Aorta (tissue), 5 donors: ENCODE measurements at regions not wholly inside any gene's neighbourhood (a gene's known extent, or its start where the extent isn't known, plus 50 kb on each side); places are given as distances from the start of the nearest gene placed in this dataset.

Experiments
- ATAC-seq: fragments of 200-7000 bp; cut with Tn5 transposase; one replicate; pipeline ENCODE4 v1.9.1; 2022; ENCODE audit warnings: moderate library complexity; ENCODE audit not compliant: low FRiP score
- DNase-seq, 2 donors: peaks; one replicate each; pipeline ENCODE4 v3.0.0-alpha.2; 2020
- H3K27ac ChIP-seq, 2 donors: one replicate each; pipeline ENCODE4 v1.5.1; 2013; ENCODE audit warnings: low read length in 2 of 2, mild to moderate bottlenecking in 2 of 2, moderate library complexity in 2 of 2, control low read depth in 1 of 2, inconsistent platforms in 1 of 2, low read depth in 1 of 2
- H3K27me3 ChIP-seq, 2 donors: one replicate each; pipeline ENCODE4 v1.6.1; 2013; ENCODE audit warnings: control low read depth in 1 of 2, low read length in 1 of 2, mild to moderate bottlenecking in 1 of 2, moderate library complexity in 1 of 2; ENCODE audit not compliant: insufficient read depth in 2 of 2, control insufficient read depth in 1 of 2
- H3K36me3 ChIP-seq, 2 donors: one replicate each; pipeline ENCODE4 v1.6.1; 2013; ENCODE audit warnings: control low read depth in 1 of 2, low read length in 1 of 2, mild to moderate bottlenecking in 1 of 2; ENCODE audit not compliant: insufficient read depth in 2 of 2, control insufficient read depth in 1 of 2
- H3K4me1 ChIP-seq, 2 donors: one replicate each; pipeline ENCODE4 v1.6.1; 2013; ENCODE audit warnings: low read length in 2 of 2, control low read depth in 1 of 2, mild to moderate bottlenecking in 1 of 2, moderate library complexity in 1 of 2; ENCODE audit not compliant: insufficient read depth in 2 of 2, control insufficient read depth in 1 of 2
- H3K4me3 ChIP-seq, 2 donors: one replicate each; pipeline ENCODE4 v1.5.1; 2013; ENCODE audit warnings: low read length in 2 of 2, control low read depth in 1 of 2, mild to moderate bottlenecking in 1 of 2
- H3K9me3 ChIP-seq: one replicate; pipeline ENCODE4 v1.6.1; 2013; ENCODE audit warnings: mild to moderate bottlenecking, low read length; ENCODE audit not compliant: control insufficient read depth
- WGBS, 2 donors: extraction: QIAGEN DNeasy Blood & Tissue Kit; methylation state at CpG; one replicate each; pipeline ENCODE4 v1.1.7; 2013; 5-methylcytosine and 5-hydroxymethylcytosine counted together
- intact Hi-C, 2 donors: fragments of 100-400 bp; cut with DNase I; formaldehyde crosslinking; loops; one replicate each; pipeline versions ENCODE4 v1.14.2 to v1.15.0; 2022
- donor health status: healthy with polysubstance abuse.
- donor health status: Bipolar disorder and iron deficiency.
- donor health status: DM: no; HTN: no; CAD: no.
- donor health status: DM: no; HTN: no; CAD: no.
- donor health status: DM: yes; HTN: yes; CAD: no.

GRCh38 chr5:121707178-121707577, 144.5 kb upstream of the FTMT start:
- WGBS, 2 donors, result 74 to 88% methylated on average over 1 of the region's 1 CpG
- intact Hi-C loops, result no loop called here
- no peak for ATAC-seq
- no peaks in the 10 kb centered on the region for H3K9me3 ChIP-seq
- H3K27me3 ChIP-seq, result no peaks in the 10 kb centered on the region
- H3K36me3 ChIP-seq, result no peaks in the 10 kb centered on the region
- no peak overlapping the region for H3K4me3 ChIP-seq
- H3K4me1 ChIP-seq, result no peaks in the 10 kb centered on the region
- no peak overlapping the region for H3K27ac ChIP-seq
- DNase-seq, result no peak

DNA sequence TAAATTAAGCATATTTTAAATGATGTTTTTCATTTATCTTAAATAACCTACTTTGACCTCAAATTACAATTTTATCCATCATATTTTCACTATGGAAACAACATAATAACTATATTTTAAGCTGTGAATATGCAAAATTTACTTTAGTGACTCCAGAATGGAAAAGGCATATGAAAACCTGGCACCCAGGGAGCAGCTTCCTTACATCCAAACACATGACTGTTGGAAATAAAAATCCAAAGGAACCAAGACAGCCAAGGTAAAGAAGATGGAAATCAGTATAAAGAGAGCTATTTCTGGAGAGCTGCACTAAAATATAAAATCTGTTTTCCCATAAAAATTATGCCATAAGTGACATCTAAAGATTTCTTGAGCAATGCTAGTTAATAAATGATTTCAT, 140.3 kb upstream of the FTMT start:
- Histone ChIP-seq H3K36me3 (no peaks in the 10 kb centered on the region), H3K4me1 (no peaks in the 10 kb centered on the region), H3K27ac (no peak overlapping the region), H3K27me3 (no peaks in the 10 kb centered on the region), H3K4me3 (no peak overlapping the region), H3K9me3 (no peaks in the 10 kb centered on the region)
- ATAC-seq (no peak), DNase-seq (no peak)
- intact Hi-C loops, result no loop called here

DNA sequence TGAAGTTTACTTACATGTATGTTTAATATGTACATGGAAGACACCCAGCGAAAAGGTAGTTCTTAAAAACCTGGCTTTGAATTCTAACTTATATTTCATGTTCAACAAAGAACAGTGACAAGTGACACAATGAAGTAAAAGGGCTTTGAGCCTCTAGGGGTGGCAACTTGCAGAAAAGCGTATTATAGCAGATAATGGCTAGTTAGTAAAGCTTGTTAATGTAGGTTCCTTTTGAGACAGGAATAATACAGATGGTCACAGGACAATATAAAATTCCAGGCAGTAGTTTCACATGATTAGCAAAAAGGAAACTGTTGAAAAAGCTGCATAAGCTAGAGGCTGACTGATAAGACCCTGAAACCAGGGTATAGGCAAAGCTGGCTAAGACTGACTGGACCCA, 132.4 kb upstream of the FTMT start:
- no peaks in the 10 kb centered on the region for H3K4me1 ChIP-seq
- WGBS, 2 donors, result 86 to 94% methylated on average over 2 of the region's 2 CpGs
- H3K36me3 ChIP-seq, result no peaks in the 10 kb centered on the region
- no peak overlapping the region for H3K4me3 ChIP-seq
- H3K27ac ChIP-seq, result no peak overlapping the region
- ATAC-seq, result no peak
- DNase-seq, result no peak
- intact Hi-C loops, result no loop called here
- H3K9me3 ChIP-seq, result no peaks in the 10 kb centered on the region
- no peaks in the 10 kb centered on the region for H3K27me3 ChIP-seq

- Histone ChIP-seq H3K36me3 (no peaks in the 10 kb centered on the region), H3K27me3 (no peaks in the 10 kb centered on the region), H3K9me3 (no peaks in the 10 kb centered on the region), H3K4me1 (no peaks in the 10 kb centered on the region), H3K4me3 (no peak overlapping the region), H3K27ac (no peak overlapping the region)
- WGBS, 2 donors, result 69 to 71% methylated on average over 1 of the region's 1 CpG
- DNase-seq (no peak), ATAC-seq (no peak)
- intact Hi-C loops, result loop anchor here in 1 of 2 donors (5.0 kb wide), 1 partner anchor 43 kb away; no protein-coding TSS in a partner anchor
Observed at GRCh38 chr5:121725450-121725849, 126.2 kb upstream of the FTMT start.

DNA sequence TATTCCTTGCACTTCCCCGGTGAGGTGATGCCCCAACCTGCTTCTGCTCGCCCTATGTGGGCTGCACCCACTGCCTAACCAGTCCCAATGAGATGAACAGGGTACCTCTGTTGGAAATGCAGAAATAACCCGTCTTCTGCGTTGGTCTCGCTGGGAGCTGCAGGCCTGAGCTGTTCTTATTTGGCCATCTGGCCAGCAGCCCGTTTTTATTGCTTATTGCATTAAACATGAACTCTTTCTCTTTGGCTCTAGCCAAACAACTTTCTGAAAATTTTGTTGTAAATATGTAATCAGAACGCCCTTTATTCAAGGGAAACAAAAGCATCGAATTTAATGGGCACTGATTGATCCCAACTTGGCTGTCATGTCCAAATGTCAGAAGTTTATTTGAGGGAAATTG, 124.7 kb upstream of the FTMT start:
- H3K36me3 ChIP-seq, result no peaks in the 10 kb centered on the region
- intact Hi-C loops, result loop anchor here in 1 of 2 donors (5.0 kb wide), 1 partner anchor 45 kb away; no protein-coding TSS in a partner anchor
- DNase-seq (no peak), ATAC-seq (no peak)
- no peak overlapping the region for H3K27ac ChIP-seq
- H3K9me3 ChIP-seq, result no peaks in the 10 kb centered on the region
- H3K4me3 ChIP-seq, result no peak overlapping the region
- H3K27me3 ChIP-seq, result no peaks in the 10 kb centered on the region
- WGBS, 2 donors, result 83 to 86% methylated on average over 8 of the region's 8 CpGs
- H3K4me1 ChIP-seq, result no peaks in the 10 kb centered on the region

GRCh38 chr5:121731377-121731776, 120.3 kb upstream of the FTMT start:
- WGBS, 2 donors, result 45 to 54% methylated on average over 3 of the region's 3 CpGs
- intact Hi-C loops, result no loop called here
- Histone ChIP-seq H3K36me3 (no peaks in the 10 kb centered on the region), H3K4me3 (no peak overlapping the region), H3K9me3 (no peaks in the 10 kb centered on the region), H3K27me3 (no peaks in the 10 kb centered on the region), H3K4me1 (no peaks in the 10 kb centered on the region), H3K27ac (no peak overlapping the region)
- DNase-seq (no peak), ATAC-seq (no peak)

- Histone ChIP-seq H3K36me3 (no peaks in the 10 kb centered on the region), H3K9me3 (peaks cover 1% of the 10 kb centered on the region), H3K27me3 (no peaks in the 10 kb centered on the region), H3K27ac (no peak overlapping the region), H3K4me1 (no peaks in the 10 kb centered on the region), H3K4me3 (no peak overlapping the region)
- no peak for DNase-seq
- ATAC-seq, result no peak
- 40 to 60% methylated on average over 2 of the region's 2 CpGs for WGBS, 2 donors
- intact Hi-C loops, result no loop called here
Observed at GRCh38 chr5:121735618-121736017, 116.1 kb upstream of the FTMT start.

- Histone ChIP-seq H3K4me3 (no peak overlapping the region), H3K27me3 (no peaks in the 10 kb centered on the region), H3K27ac (no peak overlapping the region), H3K4me1 (no peaks in the 10 kb centered on the region), H3K36me3 (no peaks in the 10 kb centered on the region), H3K9me3 (peaks cover 1% of the 10 kb centered on the region)
- ATAC-seq (no peak), DNase-seq (no peak)
- WGBS, 2 donors, result 97% methylated on average over 2 of the region's 2 CpGs
- intact Hi-C loops, result no loop called here
Observed at GRCh38 chr5:121737120-121737519, 114.6 kb upstream of the FTMT start.

DNA sequence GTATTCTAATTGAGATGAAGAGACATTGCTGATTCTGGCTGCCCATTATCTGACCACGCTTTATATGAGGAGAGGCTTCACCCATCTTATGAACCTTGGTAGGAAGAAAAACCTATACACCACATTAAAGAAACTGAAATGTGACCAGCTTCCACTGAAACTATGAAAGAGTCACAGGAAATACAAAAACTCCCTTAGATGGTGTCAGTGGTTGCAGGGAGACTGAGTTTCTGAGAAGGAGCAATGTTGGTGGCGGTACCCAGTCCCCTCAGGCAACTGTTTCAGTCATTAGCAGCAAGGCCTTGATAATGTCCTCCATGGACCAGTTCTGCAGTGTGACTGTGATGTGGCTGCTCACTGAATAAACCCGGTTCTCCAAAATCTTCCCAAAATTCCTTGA, 110.5 kb upstream of the FTMT start:
- WGBS, 2 donors, result 80 to 98% methylated on average over 3 of the region's 3 CpGs
- Histone ChIP-seq H3K9me3 (peaks cover 1% of the 10 kb centered on the region), H3K27me3 (no peaks in the 10 kb centered on the region), H3K27ac (no peak overlapping the region), H3K4me3 (no peak overlapping the region), H3K4me1 (no peaks in the 10 kb centered on the region), H3K36me3 (no peaks in the 10 kb centered on the region)
- ATAC-seq (no peak), DNase-seq (no peak)
- intact Hi-C loops, result no loop called here
